Tibial nerve (tissue), 4 donors: ENCODE measurements at regions not wholly inside any gene's neighbourhood (a gene's known extent, or its start where the extent isn't known, plus 50 kb on each side); places are given as distances from the start of the nearest gene placed in this dataset.

Experiments used
- EP300 ChIP-seq, 2 donors: sonication (generic); formaldehyde crosslinking; IDR thresholded peaks; one replicate each; pipeline ENCODE4 v1.6.1; 2017; ENCODE audit warnings: antibody characterized with exemption in 2 of 2, mild to moderate bottlenecking in 1 of 2
- POLR2A ChIP-seq, 2 donors: fragments of 450-650 bp; IDR thresholded peaks; one replicate each; pipeline ENCODE4 v1.6.1; 2017; ENCODE audit warnings: antibody characterized with exemption in 2 of 2, mild to moderate bottlenecking in 2 of 2, moderate library complexity in 2 of 2
- TF ChIP-seq, protein P1 (sequence below), 5 experiments: fragments of 200-600 bp in 3 of 5; fragments of 450-650 bp in 2 of 5; sonication (generic) in 3 of 5; IDR thresholded peaks; one replicate each; pipeline ENCODE4 v1.5.1; 2016 to 2019; ENCODE audit warnings: antibody characterized with exemption in 5 of 5, mild to moderate bottlenecking in 3 of 5, moderate library complexity in 2 of 5

DNA sequence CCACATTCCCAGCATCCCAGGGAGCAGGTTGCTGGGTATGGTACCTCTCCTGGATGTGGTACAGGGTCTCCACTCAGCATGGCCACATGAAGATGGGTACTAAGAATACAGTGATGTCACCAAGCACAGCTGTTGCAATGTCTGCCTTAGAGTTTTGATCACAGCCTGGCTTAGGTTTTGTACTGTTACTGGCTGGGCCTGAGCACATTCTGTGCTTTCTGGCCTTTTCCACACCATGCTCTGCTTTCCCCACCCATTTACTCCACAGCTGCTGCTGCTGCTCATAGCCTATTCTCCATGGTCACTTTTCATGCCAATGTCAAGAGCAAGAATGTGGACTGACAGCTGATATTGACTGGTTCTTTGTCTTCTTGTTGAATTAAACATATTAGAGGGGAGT is 481.9 kb downstream of the ARHGEF28 start:
- TF ChIP-seq POLR2A (IDR thresholded peaks at IDR 0.05) (no peak), EP300 (IDR thresholded peaks at IDR 0.05) (peak in 1 of 2 donors; percentile 79)
- TF ChIP-seq, protein P1, sequence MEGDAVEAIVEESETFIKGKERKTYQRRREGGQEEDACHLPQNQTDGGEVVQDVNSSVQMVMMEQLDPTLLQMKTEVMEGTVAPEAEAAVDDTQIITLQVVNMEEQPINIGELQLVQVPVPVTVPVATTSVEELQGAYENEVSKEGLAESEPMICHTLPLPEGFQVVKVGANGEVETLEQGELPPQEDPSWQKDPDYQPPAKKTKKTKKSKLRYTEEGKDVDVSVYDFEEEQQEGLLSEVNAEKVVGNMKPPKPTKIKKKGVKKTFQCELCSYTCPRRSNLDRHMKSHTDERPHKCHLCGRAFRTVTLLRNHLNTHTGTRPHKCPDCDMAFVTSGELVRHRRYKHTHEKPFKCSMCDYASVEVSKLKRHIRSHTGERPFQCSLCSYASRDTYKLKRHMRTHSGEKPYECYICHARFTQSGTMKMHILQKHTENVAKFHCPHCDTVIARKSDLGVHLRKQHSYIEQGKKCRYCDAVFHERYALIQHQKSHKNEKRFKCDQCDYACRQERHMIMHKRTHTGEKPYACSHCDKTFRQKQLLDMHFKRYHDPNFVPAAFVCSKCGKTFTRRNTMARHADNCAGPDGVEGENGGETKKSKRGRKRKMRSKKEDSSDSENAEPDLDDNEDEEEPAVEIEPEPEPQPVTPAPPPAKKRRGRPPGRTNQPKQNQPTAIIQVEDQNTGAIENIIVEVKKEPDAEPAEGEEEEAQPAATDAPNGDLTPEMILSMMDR (IDR thresholded peaks at IDR 0.05), result no peak
